ENCODE measurements at regions not wholly inside any gene's neighbourhood (a gene's known extent, or its start where the extent isn't known, plus 50 kb on each side); places are given as distances from the start of the nearest gene placed in this dataset.

DNA sequence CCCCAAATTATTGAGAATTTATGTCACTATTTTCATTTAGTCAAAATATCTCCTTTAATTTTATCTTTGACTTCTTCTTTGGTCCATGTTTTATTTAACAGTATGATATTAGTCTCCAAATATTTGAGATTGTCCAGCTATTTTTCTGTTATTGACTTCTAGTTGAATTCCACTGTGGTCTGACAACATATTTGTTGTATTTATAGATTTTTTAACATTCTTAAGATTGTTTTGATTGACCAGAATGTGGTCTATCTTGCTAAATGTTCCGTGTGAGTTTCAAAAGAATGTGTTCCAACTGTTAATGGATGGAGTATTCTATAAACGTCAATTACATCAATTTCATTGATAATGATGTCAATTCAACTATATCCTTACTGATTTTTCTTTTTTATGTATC is 1452.1 kb downstream of the SUCLG1 start:
- H3K9ac ChIP-seq (ENCODE audit: low read depth, low read length): no peak overlapping the region
- no peak overlapping the region for H3K4me3 ChIP-seq (ENCODE audit: low read depth in 1 of 2, low read length in 2 of 2)
- H3K79me2 ChIP-seq (ENCODE audit: insufficient read depth, low read length): no peaks in the 10 kb centered on the region
- no peak for ATAC-seq (ENCODE audit: insufficient read depth, low read depth)
- DNase-seq: no peak
- H3K9me3 ChIP-seq (ENCODE audit: insufficient read depth, low read length, severe bottlenecking): no peaks in the 10 kb centered on the region
- no peak overlapping the region for H3K4me2 ChIP-seq (ENCODE audit: insufficient read depth, low read length)
- no peaks in the 10 kb centered on the region for H3K27me3 ChIP-seq (ENCODE audit: insufficient read depth, low read length, poor library complexity)
- no peaks in the 10 kb centered on the region for H3K36me3 ChIP-seq (ENCODE audit: insufficient read depth, low read length)
- no peaks in the 10 kb centered on the region for H4K20me1 ChIP-seq (ENCODE audit: insufficient read depth, low read length)
- TF ChIP-seq EZH2 (IDR thresholded peaks at IDR 0.05; ENCODE audit: borderline replicate concordance, low read depth, low read length, severe bottlenecking): no peak
- TF ChIP-seq, protein P1, sequence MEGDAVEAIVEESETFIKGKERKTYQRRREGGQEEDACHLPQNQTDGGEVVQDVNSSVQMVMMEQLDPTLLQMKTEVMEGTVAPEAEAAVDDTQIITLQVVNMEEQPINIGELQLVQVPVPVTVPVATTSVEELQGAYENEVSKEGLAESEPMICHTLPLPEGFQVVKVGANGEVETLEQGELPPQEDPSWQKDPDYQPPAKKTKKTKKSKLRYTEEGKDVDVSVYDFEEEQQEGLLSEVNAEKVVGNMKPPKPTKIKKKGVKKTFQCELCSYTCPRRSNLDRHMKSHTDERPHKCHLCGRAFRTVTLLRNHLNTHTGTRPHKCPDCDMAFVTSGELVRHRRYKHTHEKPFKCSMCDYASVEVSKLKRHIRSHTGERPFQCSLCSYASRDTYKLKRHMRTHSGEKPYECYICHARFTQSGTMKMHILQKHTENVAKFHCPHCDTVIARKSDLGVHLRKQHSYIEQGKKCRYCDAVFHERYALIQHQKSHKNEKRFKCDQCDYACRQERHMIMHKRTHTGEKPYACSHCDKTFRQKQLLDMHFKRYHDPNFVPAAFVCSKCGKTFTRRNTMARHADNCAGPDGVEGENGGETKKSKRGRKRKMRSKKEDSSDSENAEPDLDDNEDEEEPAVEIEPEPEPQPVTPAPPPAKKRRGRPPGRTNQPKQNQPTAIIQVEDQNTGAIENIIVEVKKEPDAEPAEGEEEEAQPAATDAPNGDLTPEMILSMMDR (IDR thresholded peaks at IDR 0.05; ENCODE audit: borderline replicate concordance, extremely low read depth, low read length, poor library complexity, severe bottlenecking): no peak
- no peak overlapping the region for H3K27ac ChIP-seq (ENCODE audit: low read length)
- H2AFZ ChIP-seq (ENCODE audit: low read depth, low read length): no peak overlapping the region
- no peaks in the 10 kb centered on the region for H3K4me1 ChIP-seq (ENCODE audit: insufficient read depth, low read length)

DNA sequence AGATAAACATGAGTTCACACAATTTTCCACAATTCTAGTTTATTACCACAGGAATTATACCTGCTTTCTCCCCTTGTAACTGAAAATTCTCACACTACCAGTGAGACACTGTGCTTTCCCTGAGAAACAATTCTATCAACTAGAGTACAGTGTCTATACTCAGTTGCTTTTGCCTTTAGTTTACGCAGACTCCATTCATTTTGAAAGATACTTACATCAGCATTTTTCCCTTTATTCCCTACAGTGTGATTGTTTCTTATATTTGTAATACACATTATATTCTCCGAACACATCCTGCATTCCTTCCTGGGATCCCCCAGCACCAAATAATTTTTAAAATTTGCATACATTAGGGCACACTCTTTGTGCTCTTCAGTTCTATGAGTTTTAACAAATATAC is 1455.5 kb downstream of the SUCLG1 start:
- no peaks in the 10 kb centered on the region for H3K27me3 ChIP-seq (ENCODE audit: insufficient read depth, low read length, poor library complexity)
- H4K20me1 ChIP-seq (ENCODE audit: insufficient read depth, low read length): no peaks in the 10 kb centered on the region
- no peak overlapping the region for H3K9ac ChIP-seq (ENCODE audit: low read depth, low read length)
- H3K79me2 ChIP-seq (ENCODE audit: insufficient read depth, low read length): no peaks in the 10 kb centered on the region
- no peaks in the 10 kb centered on the region for H3K9me3 ChIP-seq (ENCODE audit: insufficient read depth, low read length, severe bottlenecking)
- DNase-seq: no peak
- H2AFZ ChIP-seq (ENCODE audit: low read depth, low read length): no peak overlapping the region
- no peak for ATAC-seq (ENCODE audit: insufficient read depth, low read depth)
- H3K27ac ChIP-seq (ENCODE audit: low read length): no peak overlapping the region
- TF ChIP-seq EZH2 (IDR thresholded peaks at IDR 0.05; ENCODE audit: borderline replicate concordance, low read depth, low read length, severe bottlenecking): no peak
- TF ChIP-seq, protein P1 (IDR thresholded peaks at IDR 0.05; ENCODE audit: borderline replicate concordance, extremely low read depth, low read length, poor library complexity, severe bottlenecking): no peak
- H3K4me3 ChIP-seq (ENCODE audit: low read depth in 1 of 2, low read length in 2 of 2): no peak overlapping the region
- H3K4me1 ChIP-seq (ENCODE audit: insufficient read depth, low read length): no peaks in the 10 kb centered on the region
- no peaks in the 10 kb centered on the region for H3K36me3 ChIP-seq (ENCODE audit: insufficient read depth, low read length)
- H3K4me2 ChIP-seq (ENCODE audit: insufficient read depth, low read length): no peak overlapping the region

DNA sequence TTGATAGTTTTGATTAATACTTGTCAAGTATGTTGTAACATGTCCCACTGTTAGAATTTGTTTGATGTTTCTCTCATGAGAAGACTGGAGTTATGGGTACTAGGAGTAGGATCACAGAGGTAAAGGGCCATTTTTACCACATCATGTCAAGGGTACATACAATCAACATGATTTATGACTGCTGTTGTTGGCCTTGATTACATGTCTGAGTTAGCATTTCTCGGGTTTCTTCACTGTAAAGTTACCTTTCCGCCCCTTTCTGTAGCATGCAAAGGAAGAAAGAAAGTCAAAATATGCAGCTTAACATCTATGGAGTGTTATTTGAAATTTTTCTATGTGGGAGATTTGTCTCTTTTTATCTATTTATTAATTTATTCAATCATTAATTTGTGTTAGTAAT is 1456.4 kb downstream of the SUCLG1 start:
- TF ChIP-seq, protein P1 (IDR thresholded peaks at IDR 0.05; ENCODE audit: borderline replicate concordance, extremely low read depth, low read length, poor library complexity, severe bottlenecking): no peak
- TF ChIP-seq EZH2 (IDR thresholded peaks at IDR 0.05; ENCODE audit: borderline replicate concordance, low read depth, low read length, severe bottlenecking): no peak
- H3K27me3 ChIP-seq (ENCODE audit: insufficient read depth, low read length, poor library complexity): no peaks in the 10 kb centered on the region
- no peaks in the 10 kb centered on the region for H3K36me3 ChIP-seq (ENCODE audit: insufficient read depth, low read length)
- no peak overlapping the region for H3K4me2 ChIP-seq (ENCODE audit: insufficient read depth, low read length)
- DNase-seq: no peak
- no peak overlapping the region for H3K9ac ChIP-seq (ENCODE audit: low read depth, low read length)
- no peak overlapping the region for H2AFZ ChIP-seq (ENCODE audit: low read depth, low read length)
- no peaks in the 10 kb centered on the region for H3K79me2 ChIP-seq (ENCODE audit: insufficient read depth, low read length)
- no peaks in the 10 kb centered on the region for H3K4me1 ChIP-seq (ENCODE audit: insufficient read depth, low read length)
- H3K27ac ChIP-seq (ENCODE audit: low read length): no peak overlapping the region
- H4K20me1 ChIP-seq (ENCODE audit: insufficient read depth, low read length): no peaks in the 10 kb centered on the region
- ATAC-seq (ENCODE audit: insufficient read depth, low read depth): no peak
- H3K9me3 ChIP-seq (ENCODE audit: insufficient read depth, low read length, severe bottlenecking): no peaks in the 10 kb centered on the region
- H3K4me3 ChIP-seq (ENCODE audit: low read depth in 1 of 2, low read length in 2 of 2): no peak overlapping the region

DNA sequence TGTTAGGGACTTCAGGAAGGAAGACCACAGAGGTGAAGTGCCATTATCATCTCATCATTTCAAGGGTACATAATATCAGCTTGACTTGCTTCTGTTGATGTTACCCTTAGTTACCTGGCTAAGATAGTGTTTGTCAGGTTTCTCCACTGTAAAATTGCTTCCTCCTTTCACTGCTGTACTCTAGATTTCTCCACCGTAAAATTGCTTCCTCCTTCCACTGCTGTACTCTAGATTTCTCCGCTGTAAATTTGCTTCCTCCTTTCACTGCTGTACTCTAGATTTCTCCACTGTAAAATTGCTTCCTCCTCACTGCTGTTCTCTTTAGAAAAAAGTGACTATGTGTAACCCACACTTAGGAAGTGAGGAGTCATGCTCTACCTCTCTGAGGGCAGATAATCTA is 1460.3 kb downstream of the SUCLG1 start:
- no peaks in the 10 kb centered on the region for H4K20me1 ChIP-seq (ENCODE audit: insufficient read depth, low read length)
- DNase-seq: no peak
- no peaks in the 10 kb centered on the region for H3K9me3 ChIP-seq (ENCODE audit: insufficient read depth, low read length, severe bottlenecking)
- no peak overlapping the region for H3K4me2 ChIP-seq (ENCODE audit: insufficient read depth, low read length)
- H3K36me3 ChIP-seq (ENCODE audit: insufficient read depth, low read length): no peaks in the 10 kb centered on the region
- no peak for ATAC-seq (ENCODE audit: insufficient read depth, low read depth)
- TF ChIP-seq, protein P1 (IDR thresholded peaks at IDR 0.05; ENCODE audit: borderline replicate concordance, extremely low read depth, low read length, poor library complexity, severe bottlenecking): no peak
- no peak for TF ChIP-seq EZH2 (IDR thresholded peaks at IDR 0.05; ENCODE audit: borderline replicate concordance, low read depth, low read length, severe bottlenecking)
- no peak overlapping the region for H3K4me3 ChIP-seq (ENCODE audit: low read depth in 1 of 2, low read length in 2 of 2)
- H3K79me2 ChIP-seq (ENCODE audit: insufficient read depth, low read length): no peaks in the 10 kb centered on the region
- H3K9ac ChIP-seq (ENCODE audit: low read depth, low read length): no peak overlapping the region
- H3K27me3 ChIP-seq (ENCODE audit: insufficient read depth, low read length, poor library complexity): no peaks in the 10 kb centered on the region
- no peaks in the 10 kb centered on the region for H3K4me1 ChIP-seq (ENCODE audit: insufficient read depth, low read length)
- no peak overlapping the region for H2AFZ ChIP-seq (ENCODE audit: low read depth, low read length)
- no peak overlapping the region for H3K27ac ChIP-seq (ENCODE audit: low read length)
